Osteocyte (in vitro differentiated cells): ENCODE measurements at regions not wholly inside any gene's neighbourhood (a gene's known extent, or its start where the extent isn't known, plus 50 kb on each side); places are given as distances from the start of the nearest gene placed in this dataset.

Experiments used
- DNase-seq: peaks from one replicate; pipeline ENCODE4 v3.0.0; 2021; ENCODE audit warnings: mixed read lengths; ENCODE audit not compliant: unreplicated experiment; ENCODE audit errors: extremely low spot score
- H3K27ac Mint-ChIP-seq: one replicate; pipeline ENCODE4 v1.8.0; 2021; ENCODE audit warnings: mild to moderate bottlenecking, mixed read lengths; ENCODE audit not compliant: unreplicated experiment
- H3K27me3 Mint-ChIP-seq: one replicate; pipeline ENCODE4 v1.8.0; 2021; ENCODE audit warnings: mixed read lengths; ENCODE audit not compliant: unreplicated experiment
- H3K36me3 Mint-ChIP-seq: one replicate; pipeline ENCODE4 v1.8.0; 2021; ENCODE audit warnings: mixed read lengths; ENCODE audit not compliant: unreplicated experiment
- H3K4me1 Mint-ChIP-seq: one replicate; pipeline ENCODE4 v1.8.0; 2021; ENCODE audit warnings: mixed read lengths; ENCODE audit not compliant: unreplicated experiment
- H3K4me3 Mint-ChIP-seq: one replicate; pipeline ENCODE4 v1.8.0; 2021; ENCODE audit warnings: mild to moderate bottlenecking, moderate library complexity, mixed read lengths; ENCODE audit not compliant: unreplicated experiment
- H3K9me3 Mint-ChIP-seq: one replicate; pipeline ENCODE4 v1.8.0; 2021; ENCODE audit warnings: mixed read lengths; ENCODE audit not compliant: unreplicated experiment
- TF ChIP-seq, protein P1 (sequence below): fragments of 200-600 bp; sonication (generic); IDR thresholded peaks from 2 replicates; pipeline ENCODE4 v1.5.0; 2021; ENCODE audit warnings: antibody characterized with exemption, mild to moderate bottlenecking, moderate library complexity

DNA sequence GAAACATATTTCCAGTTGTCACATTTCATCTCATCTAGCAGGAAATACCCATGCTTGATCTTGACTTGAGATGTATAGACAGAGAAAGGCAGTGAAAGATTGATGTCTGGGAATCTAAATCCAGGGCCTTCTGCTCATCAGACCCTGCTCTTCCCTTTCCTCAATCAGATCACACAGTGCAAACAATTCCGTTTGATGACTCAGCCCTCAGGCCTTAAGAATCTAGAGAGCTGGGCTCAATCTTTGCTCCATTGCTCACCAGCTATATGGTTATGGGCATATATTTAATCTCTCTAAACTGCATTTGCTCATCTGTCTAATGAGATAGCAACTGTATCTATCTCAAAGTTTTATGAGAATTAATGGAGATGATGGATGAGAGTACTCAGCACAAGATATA, 201.8 kb upstream of the CCDC196 start:
- Mint-ChIP-seq H3K4me1 (no peaks in the 10 kb centered on the region), H3K9me3 (peaks cover 34% of the 10 kb centered on the region), H3K4me3 (no peak overlapping the region), H3K27ac (no peak overlapping the region), H3K36me3 (no peaks in the 10 kb centered on the region), H3K27me3 (no peaks in the 10 kb centered on the region)
- TF ChIP-seq, protein P1, sequence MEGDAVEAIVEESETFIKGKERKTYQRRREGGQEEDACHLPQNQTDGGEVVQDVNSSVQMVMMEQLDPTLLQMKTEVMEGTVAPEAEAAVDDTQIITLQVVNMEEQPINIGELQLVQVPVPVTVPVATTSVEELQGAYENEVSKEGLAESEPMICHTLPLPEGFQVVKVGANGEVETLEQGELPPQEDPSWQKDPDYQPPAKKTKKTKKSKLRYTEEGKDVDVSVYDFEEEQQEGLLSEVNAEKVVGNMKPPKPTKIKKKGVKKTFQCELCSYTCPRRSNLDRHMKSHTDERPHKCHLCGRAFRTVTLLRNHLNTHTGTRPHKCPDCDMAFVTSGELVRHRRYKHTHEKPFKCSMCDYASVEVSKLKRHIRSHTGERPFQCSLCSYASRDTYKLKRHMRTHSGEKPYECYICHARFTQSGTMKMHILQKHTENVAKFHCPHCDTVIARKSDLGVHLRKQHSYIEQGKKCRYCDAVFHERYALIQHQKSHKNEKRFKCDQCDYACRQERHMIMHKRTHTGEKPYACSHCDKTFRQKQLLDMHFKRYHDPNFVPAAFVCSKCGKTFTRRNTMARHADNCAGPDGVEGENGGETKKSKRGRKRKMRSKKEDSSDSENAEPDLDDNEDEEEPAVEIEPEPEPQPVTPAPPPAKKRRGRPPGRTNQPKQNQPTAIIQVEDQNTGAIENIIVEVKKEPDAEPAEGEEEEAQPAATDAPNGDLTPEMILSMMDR, result no peak
- no peak for DNase-seq

DNA sequence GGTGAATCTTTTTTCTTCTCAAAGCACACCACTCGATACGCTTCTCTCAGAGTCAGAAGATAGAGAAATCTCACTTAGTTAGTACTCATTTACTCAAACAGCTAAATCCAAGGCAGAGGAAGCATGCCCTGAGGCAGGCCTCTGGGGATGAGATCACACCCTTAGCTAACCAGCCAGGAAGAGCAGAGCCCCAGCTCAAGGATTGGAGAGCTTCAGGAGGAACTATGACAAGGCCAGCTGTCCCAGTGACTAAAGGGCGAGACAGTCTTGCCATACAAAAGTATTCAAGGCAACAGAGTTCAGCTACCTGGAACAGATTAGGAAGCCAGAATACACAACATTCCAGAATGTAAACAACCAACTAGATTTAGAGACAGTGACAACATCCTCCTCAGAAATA, 197.7 kb upstream of the CCDC196 start:
- peaks cover 27% of the 10 kb centered on the region for H3K9me3 Mint-ChIP-seq
- no peak for DNase-seq
- no peak overlapping the region for H3K4me3 Mint-ChIP-seq
- no peak overlapping the region for H3K27ac Mint-ChIP-seq
- no peaks in the 10 kb centered on the region for H3K36me3 Mint-ChIP-seq
- H3K27me3 Mint-ChIP-seq, result no peaks in the 10 kb centered on the region
- TF ChIP-seq, protein P1, result no peak
- no peaks in the 10 kb centered on the region for H3K4me1 Mint-ChIP-seq

DNA sequence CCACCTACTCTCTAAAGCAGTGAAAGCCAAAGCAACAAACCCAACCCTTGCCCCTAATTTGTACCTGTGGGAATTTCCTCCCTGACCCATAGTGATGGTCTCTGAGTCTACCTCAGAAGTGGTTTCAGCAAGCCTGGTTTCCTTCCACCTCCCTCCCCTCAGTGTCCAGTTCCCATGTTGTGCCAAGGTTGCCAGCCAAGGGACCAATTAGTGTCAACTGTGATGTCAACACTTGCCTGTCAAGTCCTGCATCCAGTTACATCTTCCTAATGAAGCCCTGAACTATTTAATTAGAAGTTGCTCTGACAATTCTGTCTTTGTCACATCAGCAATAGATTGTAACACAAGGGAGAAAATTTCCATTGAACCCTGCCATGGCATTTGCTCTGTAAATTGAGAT, 194.4 kb upstream of the CCDC196 start:
- Mint-ChIP-seq H3K36me3 (no peaks in the 10 kb centered on the region), H3K4me1 (no peaks in the 10 kb centered on the region), H3K27ac (no peak overlapping the region), H3K27me3 (no peaks in the 10 kb centered on the region), H3K9me3 (peaks cover 18% of the 10 kb centered on the region), H3K4me3 (no peak overlapping the region)
- TF ChIP-seq, protein P1, result no peak
- no peak for DNase-seq

DNA sequence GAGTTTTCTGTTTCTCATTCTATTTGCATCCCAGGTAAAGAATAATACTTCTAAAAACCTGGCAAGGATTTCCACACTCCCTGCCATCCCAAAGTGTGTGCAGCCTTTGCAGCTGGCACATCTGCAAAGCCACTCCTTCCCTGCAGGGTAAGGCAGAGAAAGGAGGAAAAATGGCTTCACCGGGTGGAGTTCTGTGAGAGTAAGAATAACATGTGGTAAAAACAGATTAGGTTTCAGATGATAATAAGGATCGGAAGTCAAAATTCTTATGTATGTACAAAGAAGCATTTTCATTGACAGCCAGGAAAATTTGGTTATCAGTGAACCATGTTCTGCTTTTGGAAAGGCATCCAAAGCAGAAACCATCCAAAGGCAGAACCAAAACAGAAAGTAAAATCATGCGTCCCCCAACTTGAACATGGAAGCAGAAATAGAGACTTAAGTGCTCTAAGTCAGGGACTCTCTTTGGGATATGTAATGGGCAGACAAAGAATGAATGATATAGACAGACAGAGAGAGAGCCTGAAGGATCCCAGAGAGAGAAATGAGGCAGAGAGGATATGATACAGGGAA, 192.6 kb upstream of the CCDC196 start:
- H3K4me3 Mint-ChIP-seq, result no peak overlapping the region
- H3K36me3 Mint-ChIP-seq, result no peaks in the 10 kb centered on the region
- H3K9me3 Mint-ChIP-seq, result peaks cover 30% of the 10 kb centered on the region
- H3K27ac Mint-ChIP-seq, result no peak overlapping the region
- TF ChIP-seq, protein P1, result no peak
- DNase-seq, result no peak
- H3K27me3 Mint-ChIP-seq, result no peaks in the 10 kb centered on the region
- no peaks in the 10 kb centered on the region for H3K4me1 Mint-ChIP-seq

DNA sequence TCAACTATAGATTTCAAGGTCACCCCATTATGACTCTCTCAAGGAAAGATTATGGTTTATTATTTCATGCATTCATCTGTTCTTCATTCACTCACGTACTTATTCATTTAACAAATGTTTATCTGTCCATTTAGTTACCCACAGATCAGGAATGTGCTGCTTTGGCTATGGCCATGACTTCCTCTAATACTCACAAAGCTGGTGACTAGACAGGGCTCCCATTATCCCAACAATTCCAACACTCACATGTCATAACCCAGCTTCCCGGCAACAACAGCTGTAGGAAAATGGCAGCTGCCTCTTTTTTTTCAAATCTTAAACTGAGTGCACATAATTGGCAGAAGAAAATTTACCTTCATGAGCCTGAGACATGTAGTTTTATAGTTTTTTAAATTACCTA, 190.8 kb upstream of the CCDC196 start:
- DNase-seq, result no peak
- Mint-ChIP-seq H3K36me3 (no peaks in the 10 kb centered on the region), H3K27ac (no peak overlapping the region), H3K4me3 (no peak overlapping the region), H3K27me3 (no peaks in the 10 kb centered on the region), H3K9me3 (peaks cover 39% of the 10 kb centered on the region), H3K4me1 (no peaks in the 10 kb centered on the region)
- TF ChIP-seq, protein P1, result no peak
